ENCODE measurements at regions not wholly inside any gene's neighbourhood (a gene's known extent, or its start where the extent isn't known, plus 50 kb on each side); places are given as distances from the start of the nearest gene placed in this dataset.

DNA sequence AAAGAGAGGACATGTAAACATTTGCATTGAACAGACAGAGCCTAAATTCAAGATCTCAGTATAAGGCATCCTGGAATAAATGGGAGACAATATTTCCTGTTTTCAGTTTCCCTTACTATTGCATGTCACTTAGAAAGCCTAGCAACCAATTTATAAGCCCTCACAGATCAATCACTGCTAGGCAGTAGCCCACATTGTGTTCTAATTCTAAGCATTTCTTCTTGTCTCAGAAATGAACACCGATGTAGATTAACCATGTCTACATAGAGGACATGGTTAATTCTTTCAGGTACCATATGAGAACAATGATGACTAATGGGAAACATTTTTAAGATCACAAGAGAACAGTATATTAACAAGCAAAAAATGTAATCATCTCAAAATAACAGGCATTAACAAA lies 79.6 kb upstream of the HMHB1 start:
- TF ChIP-seq, protein P1, sequence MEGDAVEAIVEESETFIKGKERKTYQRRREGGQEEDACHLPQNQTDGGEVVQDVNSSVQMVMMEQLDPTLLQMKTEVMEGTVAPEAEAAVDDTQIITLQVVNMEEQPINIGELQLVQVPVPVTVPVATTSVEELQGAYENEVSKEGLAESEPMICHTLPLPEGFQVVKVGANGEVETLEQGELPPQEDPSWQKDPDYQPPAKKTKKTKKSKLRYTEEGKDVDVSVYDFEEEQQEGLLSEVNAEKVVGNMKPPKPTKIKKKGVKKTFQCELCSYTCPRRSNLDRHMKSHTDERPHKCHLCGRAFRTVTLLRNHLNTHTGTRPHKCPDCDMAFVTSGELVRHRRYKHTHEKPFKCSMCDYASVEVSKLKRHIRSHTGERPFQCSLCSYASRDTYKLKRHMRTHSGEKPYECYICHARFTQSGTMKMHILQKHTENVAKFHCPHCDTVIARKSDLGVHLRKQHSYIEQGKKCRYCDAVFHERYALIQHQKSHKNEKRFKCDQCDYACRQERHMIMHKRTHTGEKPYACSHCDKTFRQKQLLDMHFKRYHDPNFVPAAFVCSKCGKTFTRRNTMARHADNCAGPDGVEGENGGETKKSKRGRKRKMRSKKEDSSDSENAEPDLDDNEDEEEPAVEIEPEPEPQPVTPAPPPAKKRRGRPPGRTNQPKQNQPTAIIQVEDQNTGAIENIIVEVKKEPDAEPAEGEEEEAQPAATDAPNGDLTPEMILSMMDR (IDR thresholded peaks at IDR 0.05; ENCODE audit: insufficient read depth, low read depth, low read length) = no peak
- Histone ChIP-seq H3K36me3 (ENCODE audit: control insufficient read depth, insufficient read depth, low read length) (no peaks in the 10 kb centered on the region), H3K4me3 (ENCODE audit: low read depth, low read length) (no peak overlapping the region), H3K27me3 (ENCODE audit: control insufficient read depth, insufficient read depth, low read length) (no peaks in the 10 kb centered on the region)
- POLR2A ChIA-PET = no interaction called here
- CTCF ChIA-PET = no interaction called here
- no peak for DNase-seq (ENCODE audit: low read depth)

DNA sequence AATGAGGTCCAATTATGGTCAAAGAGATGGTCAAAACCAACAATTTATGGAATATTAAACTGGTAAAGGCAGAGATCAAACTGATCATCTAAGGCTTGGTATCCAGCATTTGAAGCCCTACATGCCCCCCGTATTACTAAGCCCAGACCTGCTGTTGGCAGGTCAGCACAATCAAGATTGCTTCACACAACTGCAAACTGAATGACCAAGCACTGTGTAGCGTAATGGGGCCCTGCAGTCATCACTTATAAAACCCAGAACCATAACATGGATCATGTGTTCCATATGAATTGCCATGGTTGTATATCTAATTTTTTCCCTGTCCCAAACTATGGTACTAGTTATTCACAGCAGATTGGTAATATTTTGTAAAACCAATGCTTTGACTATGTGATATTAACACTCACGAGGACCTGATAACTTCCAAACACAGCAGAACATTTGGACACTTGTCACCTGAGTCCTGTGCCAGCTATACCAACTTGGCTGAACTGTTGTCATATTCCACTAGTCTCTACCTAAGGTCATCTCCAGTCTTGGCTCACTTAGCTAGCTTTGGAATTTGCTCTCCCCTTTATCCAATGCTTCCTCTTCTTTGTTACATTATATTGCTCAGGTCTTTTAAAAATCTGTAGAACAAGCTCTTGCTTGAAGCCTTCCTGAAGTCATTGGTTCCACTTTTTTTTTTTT lies 81.7 kb upstream of the HMHB1 start:
- Histone ChIP-seq H3K4me3 (ENCODE audit: low read depth, low read length) (no peak overlapping the region), H3K27me3 (ENCODE audit: control insufficient read depth, insufficient read depth, low read length) (no peaks in the 10 kb centered on the region), H3K36me3 (ENCODE audit: control insufficient read depth, insufficient read depth, low read length) (no peaks in the 10 kb centered on the region)
- ChIA-PET CTCF (interaction anchor here (1.2 kb wide), 1 partner anchor 97 kb away, joined by 4 read pairs; no protein-coding TSS in a partner anchor), POLR2A (no interaction called here)
- TF ChIP-seq, protein P1 (IDR thresholded peaks at IDR 0.05; ENCODE audit: insufficient read depth, low read depth, low read length) = no peak
- no peak for DNase-seq (ENCODE audit: low read depth)

DNA sequence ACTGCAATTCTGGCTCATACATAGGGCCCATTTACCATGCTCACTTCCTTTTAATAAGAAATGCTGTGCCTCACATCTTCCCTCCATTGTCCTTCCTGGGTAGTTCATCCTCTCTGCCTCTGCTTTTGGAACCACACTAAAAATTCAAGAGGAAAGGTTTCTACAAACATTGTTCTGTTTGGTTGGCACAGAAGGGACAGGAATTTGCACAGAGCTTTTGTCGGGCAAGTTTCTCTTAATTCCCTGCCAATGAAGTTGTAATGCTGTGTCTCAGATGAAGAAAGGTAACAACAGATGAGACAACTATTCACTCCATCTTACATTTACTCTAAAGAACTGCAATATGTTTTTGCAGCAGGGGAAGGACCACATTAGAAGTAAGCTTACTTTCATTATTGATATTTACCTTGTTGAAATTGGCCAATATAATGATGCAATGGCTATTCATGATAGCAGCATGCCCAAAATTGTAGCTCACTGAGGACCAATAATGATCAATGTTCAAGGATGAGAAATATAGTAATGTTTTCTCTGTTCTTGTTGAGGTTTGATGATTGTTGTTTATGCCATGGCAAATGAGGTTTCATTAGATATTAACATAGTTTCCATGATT lies 82.5 kb upstream of the HMHB1 start:
- TF ChIP-seq, protein P1 (IDR thresholded peaks at IDR 0.05; ENCODE audit: insufficient read depth, low read depth, low read length) = no peak
- CTCF ChIA-PET = interaction anchor here (1.3 kb wide), 1 partner anchor 15 kb away, joined by 4 read pairs; no protein-coding TSS in a partner anchor
- Histone ChIP-seq H3K36me3 (ENCODE audit: control insufficient read depth, insufficient read depth, low read length) (no peaks in the 10 kb centered on the region), H3K4me3 (ENCODE audit: low read depth, low read length) (no peak overlapping the region), H3K27me3 (ENCODE audit: control insufficient read depth, insufficient read depth, low read length) (no peaks in the 10 kb centered on the region)
- POLR2A ChIA-PET = no interaction called here
- no peak for DNase-seq (ENCODE audit: low read depth)

DNA sequence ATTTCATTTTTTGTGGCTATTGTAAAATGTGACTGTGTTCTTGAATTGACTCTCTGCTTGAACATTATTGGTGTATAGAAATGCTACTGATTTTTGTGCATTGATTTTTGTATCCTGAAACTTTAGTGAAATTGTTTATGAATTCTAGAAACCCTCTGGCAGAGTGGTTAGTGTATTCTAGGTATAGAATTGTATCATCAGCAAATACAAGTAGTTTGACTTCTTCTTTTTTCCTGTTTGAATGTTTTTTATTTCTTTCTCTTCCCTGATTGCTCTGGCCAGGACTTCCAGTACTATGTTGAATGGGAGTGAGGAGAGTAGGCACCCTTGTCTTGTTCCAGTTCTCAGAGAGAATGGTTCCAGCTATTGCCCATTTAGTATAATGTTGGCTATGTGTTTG lies 88.8 kb upstream of the HMHB1 start:
- POLR2A ChIA-PET = no interaction called here
- Histone ChIP-seq H3K4me3 (ENCODE audit: low read depth, low read length) (no peak overlapping the region), H3K36me3 (ENCODE audit: control insufficient read depth, insufficient read depth, low read length) (no peaks in the 10 kb centered on the region), H3K27me3 (ENCODE audit: control insufficient read depth, insufficient read depth, low read length) (no peaks in the 10 kb centered on the region)
- TF ChIP-seq, protein P1 (IDR thresholded peaks at IDR 0.05; ENCODE audit: insufficient read depth, low read depth, low read length) = no peak
- CTCF ChIA-PET = no interaction called here
- no peak for DNase-seq (ENCODE audit: low read depth)

DNA sequence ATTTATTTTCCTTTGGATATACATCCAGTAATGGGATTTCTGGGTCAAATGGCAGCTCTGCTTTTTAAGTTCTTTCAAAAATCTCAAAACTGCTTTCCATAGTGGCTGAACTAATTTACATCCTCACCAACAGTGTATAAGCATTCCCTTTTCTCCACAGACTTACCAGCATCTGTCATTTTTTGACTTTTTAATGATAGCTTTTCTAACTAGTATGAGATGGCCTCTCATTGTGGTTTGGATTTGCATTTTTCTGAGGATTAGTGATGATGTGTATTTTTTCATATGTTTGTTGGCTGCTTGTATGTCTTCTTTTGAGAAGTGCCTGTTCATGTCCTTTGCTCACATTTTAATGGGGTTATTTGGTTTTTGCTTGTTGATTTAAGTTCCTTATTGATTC lies 90.0 kb upstream of the HMHB1 start:
- H3K4me3 ChIP-seq (ENCODE audit: low read depth, low read length) = no peak overlapping the region
- DNase-seq (ENCODE audit: low read depth) = no peak
- no peaks in the 10 kb centered on the region for H3K36me3 ChIP-seq (ENCODE audit: control insufficient read depth, insufficient read depth, low read length)
- ChIA-PET POLR2A (no interaction called here), CTCF (interaction anchor here (1.1 kb wide), 1 partner anchor 318 kb away, joined by 3 read pairs; no protein-coding TSS in a partner anchor)
- TF ChIP-seq, protein P1 (IDR thresholded peaks at IDR 0.05; ENCODE audit: insufficient read depth, low read depth, low read length) = no peak
- H3K27me3 ChIP-seq (ENCODE audit: control insufficient read depth, insufficient read depth, low read length) = no peaks in the 10 kb centered on the region

All from BJ (cell line).